Sigmoid colon (tissue), 6 donors: ENCODE measurements at regions not wholly inside any gene's neighbourhood (a gene's known extent, or its start where the extent isn't known, plus 50 kb on each side); places are given as distances from the start of the nearest gene placed in this dataset.

Experiments used
- DNase-seq: peaks from one replicate; pipeline ENCODE4 v3.0.0-alpha.2; 2019
- H3K27ac ChIP-seq, 4 donors: fragments of 200-600 bp; sonication (generic); one replicate each; pipeline ENCODE4 v1.5.1; 2016 to 2019; ENCODE audit warnings: mild to moderate bottlenecking in 1 of 4
- H3K27me3 ChIP-seq, 3 donors: fragments of 200-600 bp; sonication (generic); one replicate each; pipeline ENCODE4 v1.5.1; 2019; ENCODE audit warnings: mild to moderate bottlenecking in 1 of 3
- H3K36me3 ChIP-seq, 4 donors: fragments of 200-600 bp; sonication (generic); one replicate each; pipeline ENCODE4 v1.5.1; 2016 to 2019
- H3K4me1 ChIP-seq, 4 donors: fragments of 200-600 bp; sonication (generic); one replicate each; pipeline ENCODE4 v1.5.1; 2017 to 2019
- H3K4me3 ChIP-seq, 4 donors: fragments of 200-600 bp; sonication (generic); one replicate each; pipeline ENCODE4 v1.5.1; 2017 to 2019; ENCODE audit warnings: mild to moderate bottlenecking in 2 of 4, moderate library complexity in 1 of 4
- H3K9me3 ChIP-seq, 4 donors: fragments of 200-600 bp in 3 of 4; sonication (generic) in 3 of 4; one replicate each; pipeline versions ENCODE4 v1.5.1 to v1.6.1; 2013 to 2019
- CTCF ChIP-seq, 4 experiments: fragments of 450-650 bp in 3 of 4; fragments of 200-600 bp in 1 of 4; IDR thresholded peaks; one replicate each; pipeline ENCODE4 v1.5.1; 2016 to 2019; ENCODE audit warnings: antibody characterized with exemption in 4 of 4, mild to moderate bottlenecking in 3 of 4, moderate library complexity in 2 of 4
- EP300 ChIP-seq, 4 donors: sonication (generic); formaldehyde crosslinking; IDR thresholded peaks; one replicate each; pipeline ENCODE4 v1.6.1; 2017; ENCODE audit warnings: antibody characterized with exemption in 4 of 4
- POLR2A ChIP-seq, 2 donors: fragments of 450-650 bp; IDR thresholded peaks; one replicate each; pipeline ENCODE4 v1.6.1; 2016; ENCODE audit warnings: antibody characterized with exemption in 2 of 2, mild to moderate bottlenecking in 2 of 2, moderate library complexity in 2 of 2
- POLR2AphosphoS5 ChIP-seq, 4 donors: sonication (generic); formaldehyde crosslinking; IDR thresholded peaks; one replicate each; pipeline ENCODE4 v1.6.1; 2017; ENCODE audit warnings: antibody characterized with exemption in 4 of 4
- WGBS, 2 donors: extraction: QIAGEN DNeasy Blood & Tissue Kit; methylation state at CpG; one replicate each; pipeline ENCODE4 v1.1.7; 2013; 5-methylcytosine and 5-hydroxymethylcytosine counted together
- intact Hi-C: fragments of 100-400 bp; cut with DNase I; formaldehyde crosslinking; loops from one replicate; pipeline ENCODE4 v1.15.1; 2023
- donor health status: healthy with polysubstance abuse.
- donor health status: healthy.

- no peak for TF ChIP-seq EP300 (IDR thresholded peaks at IDR 0.05)
- TF ChIP-seq POLR2A (IDR thresholded peaks at IDR 0.05), result no peak
- no peak for TF ChIP-seq POLR2AphosphoS5 (IDR thresholded peaks at IDR 0.05)
- TF ChIP-seq CTCF (IDR thresholded peaks at IDR 0.05), result no peak
- no peaks in the 10 kb centered on the region for H3K36me3 ChIP-seq
- WGBS, 2 donors, result 29 to 69% methylated on average over 1 of the region's 1 CpG
- intact Hi-C loops, result no loop called here
- no peaks in the 10 kb centered on the region for H3K27me3 ChIP-seq
- no peak for DNase-seq
- no peaks in the 10 kb centered on the region for H3K9me3 ChIP-seq
- no peak overlapping the region for H3K4me3 ChIP-seq
- H3K27ac ChIP-seq, result no peak overlapping the region
- no peaks in the 10 kb centered on the region for H3K4me1 ChIP-seq
These were observed 394.0 kb upstream of the TEX13C start for GRCh38 chrX:124925681-124926080.

- H3K9me3 ChIP-seq, result no peaks in the 10 kb centered on the region
- H3K4me1 ChIP-seq, result no peaks in the 10 kb centered on the region
- no peak for DNase-seq
- no peak overlapping the region for H3K4me3 ChIP-seq
- H3K27me3 ChIP-seq, result no peaks in the 10 kb centered on the region
- H3K27ac ChIP-seq, result no peak overlapping the region
- TF ChIP-seq POLR2AphosphoS5 (IDR thresholded peaks at IDR 0.05) (no peak), CTCF (IDR thresholded peaks at IDR 0.05) (no peak), POLR2A (IDR thresholded peaks at IDR 0.05) (no peak), EP300 (IDR thresholded peaks at IDR 0.05) (no peak)
- H3K36me3 ChIP-seq, result no peaks in the 10 kb centered on the region
- intact Hi-C loops, result no loop called here
- 31 to 63% methylated on average over 3 of the region's 3 CpGs for WGBS, 2 donors
These were observed 388.4 kb upstream of the TEX13C start for GRCh38 chrX:124931241-124931640.

GRCh38 chrX:124931958-124932357, 387.7 kb upstream of the TEX13C start:
- DNase-seq, result no peak
- intact Hi-C loops, result no loop called here

GRCh38 chrX:124938715-124939114, 381.0 kb upstream of the TEX13C start:
- DNase-seq, result no peak
- intact Hi-C loops, result no loop called here
- no peak for TF ChIP-seq POLR2AphosphoS5 (IDR thresholded peaks at IDR 0.05)
- no peak for TF ChIP-seq POLR2A (IDR thresholded peaks at IDR 0.05)
- no peak for TF ChIP-seq CTCF (IDR thresholded peaks at IDR 0.05)
- TF ChIP-seq EP300 (IDR thresholded peaks at IDR 0.05), result no peak
- Histone ChIP-seq H3K27me3 (no peaks in the 10 kb centered on the region), H3K27ac (no peak overlapping the region), H3K4me3 (no peak overlapping the region), H3K4me1 (no peaks in the 10 kb centered on the region), H3K9me3 (no peaks in the 10 kb centered on the region), H3K36me3 (no peaks in the 10 kb centered on the region)
- WGBS, 2 donors, result 84 to 88% methylated on average over 2 of the region's 2 CpGs

More at GRCh38 chrX:124931958-124932357, 387.7 kb upstream of the TEX13C start:
- 32 to 46% methylated on average over 3 of the region's 3 CpGs for WGBS, 2 donors
- Histone ChIP-seq H3K27me3 (no peaks in the 10 kb centered on the region), H3K27ac (no peak overlapping the region), H3K36me3 (no peaks in the 10 kb centered on the region), H3K4me3 (no peak overlapping the region), H3K9me3 (no peaks in the 10 kb centered on the region), H3K4me1 (no peaks in the 10 kb centered on the region)
- TF ChIP-seq POLR2A (IDR thresholded peaks at IDR 0.05), result no peak
- TF ChIP-seq EP300 (IDR thresholded peaks at IDR 0.05), result no peak
- no peak for TF ChIP-seq POLR2AphosphoS5 (IDR thresholded peaks at IDR 0.05)
- TF ChIP-seq CTCF (IDR thresholded peaks at IDR 0.05), result no peak

GRCh38 chrX:124940531-124940930, 379.1 kb upstream of the TEX13C start:
- H3K4me3 ChIP-seq, result no peak overlapping the region
- DNase-seq, result no peak
- H3K9me3 ChIP-seq, result no peaks in the 10 kb centered on the region
- WGBS, 2 donors, result 81 to 88% methylated on average over 3 of the region's 3 CpGs
- H3K27me3 ChIP-seq, result no peaks in the 10 kb centered on the region
- no peaks in the 10 kb centered on the region for H3K36me3 ChIP-seq
- H3K27ac ChIP-seq, result no peak overlapping the region
- TF ChIP-seq POLR2AphosphoS5 (IDR thresholded peaks at IDR 0.05) (no peak), CTCF (IDR thresholded peaks at IDR 0.05) (no peak), EP300 (IDR thresholded peaks at IDR 0.05) (no peak), POLR2A (IDR thresholded peaks at IDR 0.05) (no peak)
- H3K4me1 ChIP-seq, result no peaks in the 10 kb centered on the region
- intact Hi-C loops, result no loop called here
